ENCODE measurements at regions not wholly inside any gene's neighbourhood (a gene's known extent, or its start where the extent isn't known, plus 50 kb on each side); places are given as distances from the start of the nearest gene placed in this dataset.

GRCh38 chr6:163695414-163695864 lies 280.9 kb downstream of the QKI start:
- intact Hi-C loops (cut with micrococcal nuclease): no loop called here
- no peaks in the 10 kb centered on the region for H3K4me1 Mint-ChIP-seq (ENCODE audit: insufficient read depth, unreplicated experiment)
- no peak overlapping the region for H3K4me3 Mint-ChIP-seq (ENCODE audit: unreplicated experiment)
- no peak overlapping the region for H3K27ac Mint-ChIP-seq (ENCODE audit: low read depth, unreplicated experiment)
- POLR2A ChIA-PET: no interaction called here
- no peaks in the 10 kb centered on the region for H3K9me3 Mint-ChIP-seq (ENCODE audit: unreplicated experiment)
- CTCF ChIA-PET: interaction anchor here (0.6 kb wide), 1 partner anchor 80 kb away, joined by 5 read pairs; no protein-coding TSS in a partner anchor
- no peak for TF ChIP-seq CTCF (IDR thresholded peaks at IDR 0.05; ENCODE audit: unreplicated experiment)
- DNase-seq (ENCODE audit: unreplicated experiment): no peak
- H3K36me3 Mint-ChIP-seq (ENCODE audit: insufficient read depth, unreplicated experiment): no peaks in the 10 kb centered on the region
- no TSS peak for BruUV-seq (replicated peaks)
- no peaks in the 10 kb centered on the region for H3K27me3 Mint-ChIP-seq (ENCODE audit: insufficient read depth, unreplicated experiment)

- POLR2A ChIA-PET: no interaction called here
- intact Hi-C loops (cut with micrococcal nuclease): no loop called here
- no peak overlapping the region for H3K4me3 Mint-ChIP-seq (ENCODE audit: unreplicated experiment)
- CTCF ChIA-PET: no interaction called here
- H3K27ac Mint-ChIP-seq (ENCODE audit: low read depth, unreplicated experiment): no peak overlapping the region
- DNase-seq (ENCODE audit: unreplicated experiment): no peak
- H3K36me3 Mint-ChIP-seq (ENCODE audit: insufficient read depth, unreplicated experiment): no peaks in the 10 kb centered on the region
- BruUV-seq (replicated peaks): no TSS peak
- H3K27me3 Mint-ChIP-seq (ENCODE audit: insufficient read depth, unreplicated experiment): no peaks in the 10 kb centered on the region
- TF ChIP-seq CTCF (IDR thresholded peaks at IDR 0.05; ENCODE audit: unreplicated experiment): no peak
- H3K9me3 Mint-ChIP-seq (ENCODE audit: unreplicated experiment): no peaks in the 10 kb centered on the region
- H3K4me1 Mint-ChIP-seq (ENCODE audit: insufficient read depth, unreplicated experiment): no peaks in the 10 kb centered on the region
These were observed 280.5 kb downstream of the QKI start for GRCh38 chr6:163694988-163695398.

- intact Hi-C loops (cut with micrococcal nuclease): no loop called here
These were observed 279.6 kb downstream of the QKI start for GRCh38 chr6:163694072-163694471.

GRCh38 chr6:163691049-163691448 lies 276.5 kb downstream of the QKI start:
- H3K36me3 Mint-ChIP-seq (ENCODE audit: insufficient read depth, unreplicated experiment): no peaks in the 10 kb centered on the region
- H3K9me3 Mint-ChIP-seq (ENCODE audit: unreplicated experiment): no peaks in the 10 kb centered on the region
- H3K27me3 Mint-ChIP-seq (ENCODE audit: insufficient read depth, unreplicated experiment): no peaks in the 10 kb centered on the region
- no peak for TF ChIP-seq CTCF (IDR thresholded peaks at IDR 0.05; ENCODE audit: unreplicated experiment)
- no peaks in the 10 kb centered on the region for H3K4me1 Mint-ChIP-seq (ENCODE audit: insufficient read depth, unreplicated experiment)
- ChIA-PET POLR2A (no interaction called here), CTCF (interaction anchor here (0.5 to 0.6 kb wide), 2 partner anchors 265 to 1158 kb away, joined by 3 to 6 read pairs; no protein-coding TSS in a partner anchor)
- no peak for DNase-seq (ENCODE audit: unreplicated experiment)
- intact Hi-C loops (cut with micrococcal nuclease): no loop called here
- no peak overlapping the region for H3K27ac Mint-ChIP-seq (ENCODE audit: low read depth, unreplicated experiment)
- no TSS peak for BruUV-seq (replicated peaks)
- no peak overlapping the region for H3K4me3 Mint-ChIP-seq (ENCODE audit: unreplicated experiment)

More at GRCh38 chr6:163694072-163694471, 279.6 kb downstream of the QKI start:
- TF ChIP-seq CTCF (IDR thresholded peaks at IDR 0.05; ENCODE audit: unreplicated experiment): no peak
- POLR2A ChIA-PET: no interaction called here
- BruUV-seq (replicated peaks): no TSS peak
- no peak for DNase-seq (ENCODE audit: unreplicated experiment)
- Mint-ChIP-seq H3K27me3 (ENCODE audit: insufficient read depth, unreplicated experiment) (no peaks in the 10 kb centered on the region), H3K27ac (ENCODE audit: low read depth, unreplicated experiment) (no peak overlapping the region), H3K36me3 (ENCODE audit: insufficient read depth, unreplicated experiment) (no peaks in the 10 kb centered on the region), H3K4me3 (ENCODE audit: unreplicated experiment) (no peak overlapping the region), H3K9me3 (ENCODE audit: unreplicated experiment) (no peaks in the 10 kb centered on the region), H3K4me1 (ENCODE audit: insufficient read depth, unreplicated experiment) (no peaks in the 10 kb centered on the region)
- CTCF ChIA-PET: no interaction called here
